ENCODE measurements at regions not wholly inside any gene's neighbourhood (a gene's known extent, or its start where the extent isn't known, plus 50 kb on each side); places are given as distances from the start of the nearest gene placed in this dataset.
"Not testable (repeated sequence)": the region's sequence is repeated elsewhere in the genome, so short reads cannot be mapped to it uniquely, and the experiment has no call there.

- ChIA-PET POLR2A (no interaction called here), CTCF (interaction anchor here (0.8 to 1.2 kb wide), 3 partner anchors 10 to 89 kb away, joined by 3 to 4 read pairs (median 4); no protein-coding TSS in a partner anchor)
- Mint-ChIP-seq H3K9me3 (ENCODE audit: low read depth) (no peaks in the 10 kb centered on the region), H3K36me3 (ENCODE audit: low read depth) (no peaks in the 10 kb centered on the region), H3K4me1 (peaks cover 10% of the 10 kb centered on the region), H3K4me3 (no peak overlapping the region), H3K27me3 (no peaks in the 10 kb centered on the region), H3K27ac (no peak overlapping the region)
- intact Hi-C loops (cut with DNase I, micrococcal nuclease): no loop called here
- DNase-seq (no peak), ATAC-seq (no peak)
Measured at GRCh38 chr2:189231719-189232323, 52.3 kb upstream of the COL5A2 start.

- Mint-ChIP-seq H3K4me3 (no peak overlapping the region), H3K9me3 (ENCODE audit: low read depth) (no peaks in the 10 kb centered on the region), H3K27me3 (no peaks in the 10 kb centered on the region), H3K27ac (no peak overlapping the region), H3K4me1 (peaks cover 10% of the 10 kb centered on the region), H3K36me3 (ENCODE audit: low read depth) (no peaks in the 10 kb centered on the region)
- intact Hi-C loops (cut with DNase I, micrococcal nuclease): no loop called here
- ATAC-seq (peak; percentile 16), DNase-seq (no peak)
- POLR2A ChIA-PET: no interaction called here
- CTCF ChIA-PET: interaction anchor here (0.7 to 1.2 kb wide), 5 partner anchors 9 to 274 kb away, joined by 3 to 4 read pairs (median 3); no protein-coding TSS in a partner anchor
Measured at GRCh38 chr2:189232759-189233406, 53.3 kb upstream of the COL5A2 start.

- H3K27ac Mint-ChIP-seq: no peak overlapping the region
- peaks cover 10% of the 10 kb centered on the region for H3K4me1 Mint-ChIP-seq
- H3K36me3 Mint-ChIP-seq (ENCODE audit: low read depth): no peaks in the 10 kb centered on the region
- intact Hi-C loops (cut with DNase I, micrococcal nuclease): no loop called here
- H3K9me3 Mint-ChIP-seq (ENCODE audit: low read depth): no peaks in the 10 kb centered on the region
- ChIA-PET CTCF (interaction anchor here (0.7 to 0.8 kb wide), 2 partner anchors 27 to 114 kb away, joined by 3 read pairs; no protein-coding TSS in a partner anchor), POLR2A (no interaction called here)
- no peak overlapping the region for H3K4me3 Mint-ChIP-seq
- DNase-seq: no peak
- H3K27me3 Mint-ChIP-seq: no peaks in the 10 kb centered on the region
- ATAC-seq: no peak
Measured at GRCh38 chr2:189233527-189233926, 54.0 kb upstream of the COL5A2 start.

- CTCF ChIA-PET: no interaction called here
- POLR2A ChIA-PET: no interaction called here
- intact Hi-C loops (cut with DNase I, micrococcal nuclease): no loop called here
Measured at GRCh38 chr2:189234991-189235390, 55.4 kb upstream of the COL5A2 start.

GRCh38 chr2:189236066-189236465 lies 56.5 kb upstream of the COL5A2 start:
- no peak overlapping the region for H3K4me3 Mint-ChIP-seq
- no peaks in the 10 kb centered on the region for H3K36me3 Mint-ChIP-seq (ENCODE audit: low read depth)
- no peaks in the 10 kb centered on the region for H3K9me3 Mint-ChIP-seq (ENCODE audit: low read depth)
- peaks cover 10% of the 10 kb centered on the region for H3K4me1 Mint-ChIP-seq
- no peaks in the 10 kb centered on the region for H3K27me3 Mint-ChIP-seq
- POLR2A ChIA-PET: no interaction called here
- no peak for ATAC-seq
- intact Hi-C loops (cut with DNase I, micrococcal nuclease): no loop called here
- H3K27ac Mint-ChIP-seq: no peak overlapping the region
- CTCF ChIA-PET: no interaction called here
- DNase-seq: no peak

More at GRCh38 chr2:189234991-189235390, 55.4 kb upstream of the COL5A2 start:
- Mint-ChIP-seq H3K9me3 (ENCODE audit: low read depth) (no peaks in the 10 kb centered on the region), H3K4me1 (peaks cover 10% of the 10 kb centered on the region), H3K27ac (no peak overlapping the region), H3K36me3 (ENCODE audit: low read depth) (no peaks in the 10 kb centered on the region), H3K27me3 (no peaks in the 10 kb centered on the region), H3K4me3 (no peak overlapping the region)
- DNase-seq: no peak
- no peak for ATAC-seq

- CTCF ChIA-PET: no interaction called here
Measured at GRCh38 chr2:189238903-189239302, 59.3 kb upstream of the COL5A2 start.

GRCh38 chr2:189243843-189244242 lies 64.3 kb upstream of the COL5A2 start:
- H3K36me3 Mint-ChIP-seq (ENCODE audit: low read depth); intact Hi-C loops (cut with DNase I, micrococcal nuclease); H3K27me3 Mint-ChIP-seq; H3K27ac Mint-ChIP-seq; H3K4me1 Mint-ChIP-seq; DNase-seq; H3K4me3 Mint-ChIP-seq; ATAC-seq; CTCF ChIA-PET; POLR2A ChIA-PET: not testable (repeated sequence)
- H3K9me3 Mint-ChIP-seq (ENCODE audit: low read depth): peaks cover 15% of the 10 kb centered on the region

More at GRCh38 chr2:189238903-189239302, 59.3 kb upstream of the COL5A2 start:
- Mint-ChIP-seq H3K4me3 (no peak overlapping the region), H3K36me3 (ENCODE audit: low read depth) (peaks cover 5% of the 10 kb centered on the region), H3K27me3 (no peaks in the 10 kb centered on the region), H3K4me1 (peaks cover under 1% of the 10 kb centered on the region), H3K9me3 (ENCODE audit: low read depth) (peaks cover 7% of the 10 kb centered on the region), H3K27ac (no peak overlapping the region)
- intact Hi-C loops (cut with DNase I, micrococcal nuclease): no loop called here
- DNase-seq (no peak), ATAC-seq (no peak)
- POLR2A ChIA-PET: no interaction called here

GRCh38 chr2:189247276-189247675 lies 67.7 kb upstream of the COL5A2 start:
- no peaks in the 10 kb centered on the region for H3K4me1 Mint-ChIP-seq
- no peak for ATAC-seq
- H3K27ac Mint-ChIP-seq: no peak overlapping the region
- H3K36me3 Mint-ChIP-seq (ENCODE audit: low read depth): peaks cover 5% of the 10 kb centered on the region
- no peaks in the 10 kb centered on the region for H3K27me3 Mint-ChIP-seq
- peaks cover 15% of the 10 kb centered on the region for H3K9me3 Mint-ChIP-seq (ENCODE audit: low read depth)
- H3K4me3 Mint-ChIP-seq: no peak overlapping the region
- intact Hi-C loops (cut with DNase I, micrococcal nuclease): no loop called here
- ChIA-PET POLR2A (no interaction called here), CTCF (interaction anchor here (1.1 kb wide), 1 partner anchor 152 kb away, joined by 3 read pairs; no protein-coding TSS in a partner anchor)
- no peak for DNase-seq

- H3K4me3 Mint-ChIP-seq: no peak overlapping the region
- intact Hi-C loops (cut with DNase I, micrococcal nuclease): no loop called here
- H3K27ac Mint-ChIP-seq: no peak overlapping the region
- ChIA-PET POLR2A (no interaction called here), CTCF (interaction anchor here (0.8 kb wide), 1 partner anchor 155 kb away, joined by 5 read pairs; no protein-coding TSS in a partner anchor)
- ATAC-seq (no peak), DNase-seq (no peak)
- no peaks in the 10 kb centered on the region for H3K4me1 Mint-ChIP-seq
- no peaks in the 10 kb centered on the region for H3K27me3 Mint-ChIP-seq
- peaks cover 13% of the 10 kb centered on the region for H3K9me3 Mint-ChIP-seq (ENCODE audit: low read depth)
- peaks cover 2% of the 10 kb centered on the region for H3K36me3 Mint-ChIP-seq (ENCODE audit: low read depth)
Measured at GRCh38 chr2:189248141-189248540, 68.6 kb upstream of the COL5A2 start.

GRCh38 chr2:189249171-189249570 lies 69.6 kb upstream of the COL5A2 start:
- Mint-ChIP-seq H3K9me3 (ENCODE audit: low read depth) (peaks cover 8% of the 10 kb centered on the region), H3K27ac (no peak overlapping the region), H3K27me3 (no peaks in the 10 kb centered on the region), H3K4me1 (no peaks in the 10 kb centered on the region), H3K4me3 (no peak overlapping the region), H3K36me3 (ENCODE audit: low read depth) (no peaks in the 10 kb centered on the region)
- ATAC-seq: no peak
- POLR2A ChIA-PET: no interaction called here
- intact Hi-C loops (cut with DNase I, micrococcal nuclease): no loop called here
- CTCF ChIA-PET: no interaction called here
- no peak for DNase-seq

- Mint-ChIP-seq H3K4me3 (no peak overlapping the region), H3K9me3 (ENCODE audit: low read depth) (peaks cover under 1% of the 10 kb centered on the region), H3K27ac (no peak overlapping the region), H3K27me3 (no peaks in the 10 kb centered on the region), H3K36me3 (ENCODE audit: low read depth) (no peaks in the 10 kb centered on the region), H3K4me1 (no peaks in the 10 kb centered on the region)
- DNase-seq (no peak), ATAC-seq (no peak)
- ChIA-PET POLR2A (no interaction called here), CTCF (no interaction called here)
- intact Hi-C loops (cut with DNase I, micrococcal nuclease): no loop called here
Measured at GRCh38 chr2:189249901-189250300, 70.3 kb upstream of the COL5A2 start.

GRCh38 chr2:189252991-189253675 lies 73.6 kb upstream of the COL5A2 start:
- no peak for ATAC-seq
- Mint-ChIP-seq H3K4me1 (peaks cover 6% of the 10 kb centered on the region), H3K4me3 (no peak overlapping the region), H3K9me3 (ENCODE audit: low read depth) (no peaks in the 10 kb centered on the region), H3K36me3 (ENCODE audit: low read depth) (no peaks in the 10 kb centered on the region), H3K27me3 (no peaks in the 10 kb centered on the region), H3K27ac (no peak overlapping the region)
- POLR2A ChIA-PET: no interaction called here
- intact Hi-C loops (cut with DNase I, micrococcal nuclease): no loop called here
- CTCF ChIA-PET: no interaction called here
- DNase-seq: no peak

Data from activated CD4-positive, alpha-beta T cell treated with anti-CD3 and anti-CD28 coated beads for 36 hours (primary cell).